Endothelial cell of umbilical vein (primary cell): ENCODE measurements at regions not wholly inside any gene's neighbourhood (a gene's known extent, or its start where the extent isn't known, plus 50 kb on each side); places are given as distances from the start of the nearest gene placed in this dataset.

Source experiments
- EZH2 ChIP-seq: IDR thresholded peaks from 2 replicates; pipeline ENCODE4 v1.6.1; 2012; ENCODE audit warnings: borderline replicate concordance, low read depth, mild to moderate bottlenecking, moderate library complexity, low read length, inconsistent platforms; ENCODE audit not compliant: severe bottlenecking
- GATA2 ChIP-seq: IDR thresholded peaks from 2 replicates; pipeline ENCODE4 v1.7.0; 2011; ENCODE audit warnings: low read depth, mild to moderate bottlenecking, moderate library complexity, mixed read lengths, low read length; ENCODE audit not compliant: insufficient read length, insufficient read depth
- JUN ChIP-seq: IDR thresholded peaks from 2 replicates; pipeline ENCODE4 v1.6.1; 2011; ENCODE audit warnings: borderline replicate concordance, low read depth; ENCODE audit not compliant: insufficient read length, insufficient read depth
- MYC ChIP-seq: IDR thresholded peaks from one replicate; pipeline ENCODE4 v1.6.1; 2011; ENCODE audit warnings: mild to moderate bottlenecking, low read depth, low read length
- POLR2A ChIP-seq: IDR thresholded peaks from 2 replicates; pipeline ENCODE4 v1.6.1; 2012; ENCODE audit warnings: low read depth, mild to moderate bottlenecking, control low read depth, low read length
- POLR2AphosphoS5 ChIP-seq: IDR thresholded peaks from 2 replicates; pipeline ENCODE4 v1.6.1; 2012; ENCODE audit warnings: low read depth, mild to moderate bottlenecking, control low read depth, low read length, moderate library complexity; ENCODE audit not compliant: insufficient read depth
- TF ChIP-seq, protein P1 (sequence below), 2 donors: IDR thresholded peaks; 1 replicate in 1 of 2; 2 replicates in 1 of 2; pipeline ENCODE4 v1.5.1; 2011; ENCODE audit warnings: low read length in 2 of 2, mild to moderate bottlenecking in 2 of 2, moderate library complexity in 2 of 2, control low read depth in 1 of 2, inconsistent platforms in 1 of 2, low read depth in 1 of 2; ENCODE audit not compliant: insufficient read depth in 1 of 2; ENCODE audit errors: extremely low read depth in 1 of 2
- TF ChIP-seq, protein P2 (sequence below): IDR thresholded peaks from 2 replicates; pipeline ENCODE4 v1.6.1; 2011; ENCODE audit not compliant: insufficient read depth, insufficient read length

DNA sequence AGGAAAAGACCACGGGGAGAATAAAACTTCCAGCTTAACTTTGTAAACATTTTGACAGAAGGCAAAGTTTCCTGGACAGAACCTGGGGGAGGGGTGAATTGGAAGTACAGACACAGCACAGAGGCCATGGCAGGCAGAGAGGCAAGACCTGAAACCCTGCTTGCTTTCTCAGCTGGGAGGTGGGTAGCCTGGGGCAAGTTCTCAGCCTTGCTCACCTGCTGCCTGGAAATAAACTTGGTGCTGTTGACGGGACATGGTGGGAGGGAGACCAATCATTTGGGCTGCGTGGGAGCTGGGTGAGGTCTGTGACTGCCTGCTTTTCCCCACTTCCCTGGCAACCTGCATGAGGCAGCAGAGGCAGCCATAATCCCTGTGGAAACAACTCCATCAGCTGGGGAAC, 221.3 kb downstream of the MOXD1 start:
- TF ChIP-seq EZH2 (no peak), POLR2A (no peak), JUN (no peak), POLR2AphosphoS5 (no peak), MYC (no peak), GATA2 (no peak)
- TF ChIP-seq, protein P1, sequence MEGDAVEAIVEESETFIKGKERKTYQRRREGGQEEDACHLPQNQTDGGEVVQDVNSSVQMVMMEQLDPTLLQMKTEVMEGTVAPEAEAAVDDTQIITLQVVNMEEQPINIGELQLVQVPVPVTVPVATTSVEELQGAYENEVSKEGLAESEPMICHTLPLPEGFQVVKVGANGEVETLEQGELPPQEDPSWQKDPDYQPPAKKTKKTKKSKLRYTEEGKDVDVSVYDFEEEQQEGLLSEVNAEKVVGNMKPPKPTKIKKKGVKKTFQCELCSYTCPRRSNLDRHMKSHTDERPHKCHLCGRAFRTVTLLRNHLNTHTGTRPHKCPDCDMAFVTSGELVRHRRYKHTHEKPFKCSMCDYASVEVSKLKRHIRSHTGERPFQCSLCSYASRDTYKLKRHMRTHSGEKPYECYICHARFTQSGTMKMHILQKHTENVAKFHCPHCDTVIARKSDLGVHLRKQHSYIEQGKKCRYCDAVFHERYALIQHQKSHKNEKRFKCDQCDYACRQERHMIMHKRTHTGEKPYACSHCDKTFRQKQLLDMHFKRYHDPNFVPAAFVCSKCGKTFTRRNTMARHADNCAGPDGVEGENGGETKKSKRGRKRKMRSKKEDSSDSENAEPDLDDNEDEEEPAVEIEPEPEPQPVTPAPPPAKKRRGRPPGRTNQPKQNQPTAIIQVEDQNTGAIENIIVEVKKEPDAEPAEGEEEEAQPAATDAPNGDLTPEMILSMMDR (IDR thresholded peaks at IDR 0.05; ENCODE audit: extremely low read depth in 1 of 2, insufficient read depth in 1 of 2, low read depth in 1 of 2, low read length in 2 of 2): no peak
- TF ChIP-seq, protein P2, sequence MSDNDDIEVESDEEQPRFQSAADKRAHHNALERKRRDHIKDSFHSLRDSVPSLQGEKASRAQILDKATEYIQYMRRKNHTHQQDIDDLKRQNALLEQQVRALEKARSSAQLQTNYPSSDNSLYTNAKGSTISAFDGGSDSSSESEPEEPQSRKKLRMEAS: no peak
